RCC 7860 (cell line): ENCODE measurements at regions not wholly inside any gene's neighbourhood (a gene's known extent, or its start where the extent isn't known, plus 50 kb on each side); places are given as distances from the start of the nearest gene placed in this dataset.
A peak's percentile ranks its signal among the peaks of the same experiment; 100 is the strongest.

ENCODE experiments used
- DNase-seq: peaks from one replicate; pipeline ENCODE4 v3.0.0-alpha.2; 2015; ENCODE audit warnings: low spot score
- FAIRE-seq: peaks from 2 replicates; lab custom pipeline; 2012; peaks lifted over from hg19 to GRCh38; lab: Jason Lieb, UNC

DNA sequence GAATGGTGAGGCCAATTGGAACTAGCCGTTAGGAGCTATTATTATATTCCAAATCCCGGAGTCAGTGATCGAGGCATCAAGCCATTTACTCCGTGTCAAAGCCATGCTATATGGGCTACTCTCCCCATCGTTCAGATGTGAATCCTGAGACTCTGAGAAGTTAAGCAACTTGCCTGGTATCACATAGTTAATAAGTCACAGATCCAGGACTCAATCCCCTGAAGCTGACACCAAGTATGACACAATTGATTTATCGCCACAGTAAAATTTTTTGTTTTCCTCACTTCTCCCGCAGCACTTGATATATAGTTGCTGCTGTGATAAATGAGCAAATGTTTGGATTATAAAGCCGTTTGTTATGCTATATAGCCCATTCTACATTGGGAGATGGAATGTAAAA is 50.8 kb upstream of the TSHZ2 start:
- peak; percentile 91 for FAIRE-seq
- peak; percentile 74 for DNase-seq

DNA sequence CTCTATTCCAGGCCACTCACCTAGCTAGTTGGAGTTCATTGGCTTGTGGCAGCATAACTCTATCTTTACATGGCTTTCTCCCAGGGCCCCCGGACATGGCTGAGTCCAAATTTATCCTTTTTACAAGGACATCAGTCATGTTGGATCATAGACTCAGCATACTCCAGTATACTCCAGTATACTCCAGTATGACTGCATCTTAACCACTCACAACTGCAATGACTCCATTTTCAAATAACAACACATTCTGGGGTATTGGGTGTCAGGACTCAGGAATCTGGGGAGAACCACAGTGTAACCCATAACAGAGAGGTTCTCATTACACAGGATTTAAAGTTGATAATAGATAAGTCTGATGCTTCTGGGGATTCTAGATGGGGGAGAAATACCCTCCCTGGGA is 53.8 kb upstream of the TSHZ2 start:
- FAIRE-seq (no peak), DNase-seq (no peak)

DNA sequence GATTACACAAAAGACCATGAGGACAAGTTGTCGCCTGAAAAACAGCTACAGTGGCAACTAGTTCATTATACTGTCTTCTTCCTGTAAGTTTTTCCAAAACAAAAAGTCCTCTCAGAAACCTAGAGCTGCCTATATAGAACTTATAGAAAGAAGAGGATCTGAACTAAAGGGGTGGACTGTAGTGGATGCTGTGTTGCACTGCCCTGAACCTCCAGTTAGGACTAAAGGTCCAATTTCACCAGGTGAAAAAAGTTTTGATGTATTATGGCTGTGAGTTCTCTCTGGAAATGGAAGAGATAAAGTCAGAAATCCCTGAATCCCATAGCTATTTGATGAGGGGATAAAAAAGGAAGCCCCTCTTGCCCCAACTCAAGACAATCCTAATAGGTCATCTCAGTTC is 56.6 kb upstream of the TSHZ2 start:
- no peak for DNase-seq
- no peak for FAIRE-seq

DNA sequence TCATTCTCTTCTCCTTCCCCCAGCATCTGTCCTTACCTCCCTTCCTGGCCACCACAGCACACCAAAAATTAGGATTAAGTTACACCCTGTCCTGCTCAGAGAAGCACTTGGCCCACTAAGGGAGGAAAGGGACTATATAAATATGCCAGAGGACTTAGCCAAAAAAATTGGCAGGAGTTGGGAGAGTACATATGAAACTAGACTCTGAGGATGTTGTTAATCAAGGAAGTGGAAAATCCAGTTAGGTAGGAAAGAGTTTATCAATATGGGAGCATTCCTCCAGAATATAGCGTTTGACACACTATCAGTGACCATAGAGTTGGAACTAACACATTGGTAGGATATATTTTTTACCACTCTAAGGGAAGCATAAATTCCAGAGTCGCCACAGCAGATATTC is 57.3 kb upstream of the TSHZ2 start:
- no peak for DNase-seq
- no peak for FAIRE-seq

DNA sequence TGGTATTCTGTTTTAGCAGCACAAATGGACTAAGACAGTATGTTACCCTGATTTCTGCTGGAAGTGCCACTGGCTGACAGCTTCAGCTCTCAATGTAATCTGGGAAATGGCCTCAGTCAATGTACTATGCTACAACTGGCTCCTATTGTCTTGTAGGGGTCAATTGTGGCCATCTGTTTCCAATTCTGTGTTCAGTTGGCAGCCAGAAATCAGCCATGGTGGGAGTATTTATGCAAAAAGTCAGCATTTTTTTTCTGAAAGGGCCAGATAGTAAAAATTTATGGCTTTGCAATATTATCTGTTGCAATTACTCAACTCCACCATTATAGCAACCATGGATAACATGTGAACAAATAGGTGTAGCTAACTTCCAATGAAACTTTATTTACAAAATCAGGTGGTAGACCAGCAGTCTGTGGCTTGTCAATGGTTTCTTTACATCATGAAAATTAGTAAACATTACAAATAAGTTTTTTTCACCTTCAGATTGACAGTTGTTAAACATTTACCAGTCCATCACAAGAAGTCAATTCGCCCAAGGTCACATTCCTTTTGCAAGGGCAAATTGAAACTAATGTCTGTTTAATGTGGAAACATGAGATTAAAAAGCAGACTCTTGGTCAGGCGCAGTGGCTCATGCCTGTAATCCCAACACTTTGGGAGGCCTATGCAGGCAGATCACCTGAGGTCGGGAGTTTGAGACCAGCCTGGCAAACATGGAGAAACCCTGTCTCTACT is 58.3 kb upstream of the TSHZ2 start:
- FAIRE-seq (no peak), DNase-seq (no peak)

DNA sequence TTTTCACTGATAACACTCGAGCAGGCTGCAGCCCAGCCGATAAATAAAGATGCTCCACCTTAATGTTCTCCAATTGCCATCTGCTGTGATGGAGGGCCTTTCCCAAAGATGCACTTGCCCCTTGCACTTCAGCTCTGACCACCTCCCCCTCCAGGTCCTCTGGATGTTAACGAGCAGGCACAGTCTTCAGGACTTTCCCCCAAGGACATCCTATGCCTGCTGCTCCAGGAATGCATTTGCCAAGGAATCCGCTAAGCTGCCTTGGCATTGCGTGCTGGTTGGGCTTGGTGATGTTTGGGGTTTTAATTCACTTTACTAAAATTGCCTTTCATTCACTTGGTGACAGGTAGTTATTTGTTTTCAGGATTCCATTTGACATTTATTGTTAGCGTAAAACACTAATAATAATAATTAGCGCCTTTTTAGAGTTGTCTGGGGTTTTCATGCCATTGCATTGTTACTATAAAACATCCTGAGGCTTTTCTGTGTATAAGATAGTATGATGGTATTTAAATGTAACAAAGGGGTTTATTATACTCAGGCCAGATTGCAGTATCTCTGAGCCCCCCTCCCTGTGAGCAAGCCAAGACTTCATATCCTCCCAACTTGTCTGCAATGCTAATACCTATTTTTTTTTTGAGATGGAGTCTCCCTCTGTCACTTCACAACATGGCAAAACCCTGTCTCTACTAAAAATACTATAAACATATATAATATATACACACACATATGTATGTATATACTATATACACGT is 66.7 kb upstream of the TSHZ2 start:
- FAIRE-seq (no peak), DNase-seq (no peak)

DNA sequence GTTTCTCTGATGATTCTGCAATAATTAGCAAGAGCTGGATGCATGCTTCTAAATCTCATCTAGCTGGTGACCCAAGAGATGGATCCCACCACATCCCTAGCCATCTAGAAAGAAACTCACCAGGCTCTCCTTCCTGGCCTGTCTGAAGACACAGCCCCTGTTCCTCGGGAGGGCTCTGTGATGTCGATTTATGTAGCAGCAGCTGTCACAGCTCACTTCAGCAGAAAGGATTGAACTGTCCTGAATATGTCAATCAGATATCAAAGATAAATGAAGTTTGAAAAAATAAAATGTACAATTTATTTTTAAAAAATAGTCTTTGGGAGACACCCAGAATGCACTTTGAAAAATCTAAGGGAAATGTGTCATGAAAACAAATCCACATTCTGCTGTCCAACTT is 67.3 kb upstream of the TSHZ2 start:
- no peak for DNase-seq
- no peak for FAIRE-seq

DNA sequence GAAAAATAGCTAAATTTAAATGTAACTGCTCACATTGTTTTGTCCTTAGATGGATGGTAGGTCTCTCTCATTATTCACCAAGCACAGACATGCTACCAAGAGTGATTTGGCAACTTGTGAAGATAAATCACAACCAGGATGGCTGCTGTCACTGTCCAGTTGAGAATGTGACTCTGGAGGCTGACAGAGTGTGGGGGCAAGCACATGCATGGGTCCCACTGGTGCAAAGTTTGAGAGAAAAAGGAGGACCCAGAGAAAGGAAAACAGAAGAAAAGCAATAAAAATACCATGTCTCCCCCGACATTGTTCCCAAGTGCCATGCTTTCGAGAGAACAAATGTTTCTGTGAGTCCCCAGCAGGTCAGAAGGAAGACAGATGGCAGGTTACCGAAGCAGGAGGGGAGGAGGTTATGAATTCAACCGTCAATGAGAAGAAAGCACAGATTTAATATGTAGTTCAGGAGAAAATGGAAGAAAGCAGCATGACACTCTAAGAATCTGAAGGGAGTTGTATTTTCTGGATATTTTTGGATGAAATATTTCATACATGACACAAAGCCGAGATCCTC is 73.0 kb upstream of the TSHZ2 start:
- DNase-seq, result no peak
- FAIRE-seq, result no peak

DNA sequence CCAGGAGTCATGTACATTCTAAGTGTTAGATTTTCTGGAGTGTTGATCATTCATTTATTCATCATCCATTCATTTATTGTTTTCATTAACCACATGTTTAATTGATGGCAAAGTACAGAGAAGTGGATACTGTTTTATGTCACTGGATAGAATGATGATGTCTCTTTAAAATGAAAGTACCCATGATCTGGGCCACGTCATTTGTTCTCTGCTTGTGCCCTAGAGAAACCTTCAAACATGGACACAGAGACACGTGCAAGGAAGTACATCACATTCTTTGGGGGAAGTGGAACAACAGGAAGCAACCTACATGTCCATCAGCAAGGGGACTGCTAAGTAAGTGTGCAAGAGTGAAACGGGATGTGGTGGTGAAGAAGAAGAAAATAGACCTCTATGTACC is 75.8 kb upstream of the TSHZ2 start:
- FAIRE-seq (no peak), DNase-seq (no peak)

DNA sequence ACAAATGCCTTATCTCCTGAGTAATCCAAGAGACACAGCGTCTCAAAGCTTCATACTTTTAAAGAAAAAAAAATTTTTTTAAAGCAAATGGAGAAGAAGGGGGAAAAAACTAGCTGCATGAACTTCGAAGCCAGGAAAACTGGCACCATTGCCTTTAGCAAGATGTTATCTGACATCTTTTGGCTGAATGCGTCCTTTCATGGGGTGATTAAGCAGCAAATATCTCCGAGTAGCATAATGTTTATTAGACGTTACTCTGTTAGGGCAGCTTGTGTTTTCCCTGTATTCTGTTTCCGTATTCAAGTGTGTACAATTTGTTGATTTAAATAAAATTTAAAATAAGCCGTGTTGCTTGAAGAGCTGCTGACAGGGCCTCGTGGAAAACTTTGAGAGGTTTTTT is 76.5 kb upstream of the TSHZ2 start:
- DNase-seq (no peak), FAIRE-seq (no peak)

DNA sequence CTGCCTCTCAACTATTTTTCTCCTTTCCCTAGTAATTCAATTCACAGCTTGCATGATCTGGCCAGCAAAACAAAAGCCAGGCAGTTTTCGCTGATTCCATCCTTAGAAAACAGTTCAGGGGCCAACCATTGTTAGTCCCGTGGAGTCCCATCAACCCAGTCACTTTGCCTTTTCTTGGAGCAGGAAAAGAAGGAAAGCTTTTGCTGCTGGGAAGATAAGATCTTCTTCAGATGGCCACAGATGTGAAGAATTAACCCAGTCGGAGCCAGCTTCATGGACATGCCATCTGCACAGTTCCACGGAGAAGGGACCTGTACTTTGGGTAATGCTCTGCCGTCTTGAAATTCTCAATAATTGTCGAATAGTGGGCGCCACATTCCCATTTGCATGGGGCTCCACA is 76.9 kb upstream of the TSHZ2 start:
- FAIRE-seq, result no peak
- no peak for DNase-seq

DNA sequence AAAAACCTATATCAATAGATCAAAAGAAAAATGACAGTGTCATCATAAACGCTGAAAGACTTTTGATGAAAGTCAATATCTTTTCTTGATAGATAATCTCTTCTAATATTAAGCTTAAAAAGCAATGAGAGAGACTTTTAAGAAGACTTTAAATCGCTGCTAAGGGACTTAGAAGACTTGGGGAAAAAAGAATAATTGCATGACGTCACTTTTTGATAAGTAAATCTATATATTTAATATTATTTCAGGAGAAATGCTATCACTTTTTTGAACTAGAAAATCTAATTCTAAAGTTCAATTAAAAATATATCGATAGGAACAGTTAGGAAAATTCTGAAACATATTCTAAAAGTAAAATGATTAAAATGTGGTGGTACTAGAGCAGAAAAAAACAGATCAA is 78.7 kb upstream of the TSHZ2 start:
- DNase-seq (no peak), FAIRE-seq (peak; percentile 20)

DNA sequence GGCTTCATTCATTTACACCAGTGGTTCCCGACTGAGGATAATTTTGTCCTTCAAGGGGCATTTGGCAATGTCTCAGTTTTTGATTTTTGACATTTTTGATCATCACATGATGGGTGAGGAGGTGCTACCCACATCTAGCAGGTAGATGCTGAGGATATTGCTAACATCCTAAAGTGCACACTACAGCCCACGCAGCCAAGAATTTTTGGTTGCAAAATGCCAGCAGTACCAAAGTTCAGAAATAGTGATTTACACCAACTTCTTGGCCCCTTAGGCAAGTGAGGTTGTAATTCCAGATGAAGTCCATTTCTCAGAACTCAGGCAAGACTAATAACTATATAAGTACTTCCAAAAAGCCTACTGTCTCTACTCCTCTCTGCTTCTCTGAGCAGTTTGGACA is 80.1 kb upstream of the TSHZ2 start:
- DNase-seq (no peak), FAIRE-seq (no peak)

DNA sequence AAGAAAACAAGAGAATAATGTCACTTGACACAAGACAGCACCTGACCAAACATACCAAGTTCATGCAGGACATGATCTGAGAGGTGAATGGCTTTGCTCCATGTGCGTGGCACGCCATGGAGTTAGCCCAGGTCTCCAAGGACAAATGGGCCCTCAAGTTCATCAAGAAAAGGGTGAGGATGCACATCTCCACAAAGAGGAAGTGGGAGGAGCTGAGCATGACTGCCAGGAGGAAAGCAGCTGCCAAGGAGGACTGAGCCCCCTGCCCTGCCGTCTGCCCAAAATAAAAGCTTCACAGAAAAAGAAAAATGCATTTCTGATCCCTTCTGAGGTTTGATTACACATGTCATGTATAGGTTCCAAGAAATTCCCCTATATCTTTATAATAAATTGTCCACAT is 82.0 kb upstream of the TSHZ2 start:
- DNase-seq, result no peak
- FAIRE-seq, result no peak

DNA sequence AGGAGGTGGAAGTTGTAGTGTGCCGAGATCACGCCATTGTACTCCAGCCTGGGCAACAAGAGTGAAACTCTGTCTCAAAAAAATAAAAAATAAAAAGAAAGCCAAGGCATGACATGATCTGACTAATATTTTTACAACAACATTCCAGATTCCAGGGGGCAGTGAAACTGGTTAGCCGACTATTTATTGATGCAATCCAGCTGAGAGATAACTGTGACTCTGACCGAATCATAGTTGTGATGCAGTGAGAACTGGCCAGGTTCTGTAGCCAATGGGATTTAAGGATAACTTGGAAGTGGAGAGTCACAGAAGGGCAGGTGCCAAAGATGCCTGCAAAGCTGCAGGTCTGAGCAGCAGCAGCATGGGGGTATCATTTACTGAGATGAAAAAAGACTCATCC is 82.9 kb upstream of the TSHZ2 start:
- FAIRE-seq (no peak), DNase-seq (no peak)

DNA sequence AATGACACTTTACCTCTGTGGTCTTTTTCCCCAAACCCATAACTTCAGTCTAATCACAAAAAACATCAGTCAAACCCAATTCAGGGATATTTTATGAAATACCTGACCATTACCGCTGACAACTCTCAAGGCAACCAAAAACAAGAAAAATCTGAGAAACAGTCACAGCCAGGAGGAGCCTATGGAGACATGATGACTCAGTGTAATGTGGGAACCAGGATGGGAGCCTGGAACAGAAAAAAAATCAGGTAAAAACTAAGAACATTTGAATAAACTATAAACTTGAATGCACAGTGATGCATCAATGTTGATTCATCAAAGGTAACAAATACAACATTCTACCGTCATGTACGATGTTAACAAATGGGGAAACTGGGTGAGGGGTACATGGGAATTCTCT is 84.1 kb upstream of the TSHZ2 start:
- DNase-seq (no peak), FAIRE-seq (no peak)

DNA sequence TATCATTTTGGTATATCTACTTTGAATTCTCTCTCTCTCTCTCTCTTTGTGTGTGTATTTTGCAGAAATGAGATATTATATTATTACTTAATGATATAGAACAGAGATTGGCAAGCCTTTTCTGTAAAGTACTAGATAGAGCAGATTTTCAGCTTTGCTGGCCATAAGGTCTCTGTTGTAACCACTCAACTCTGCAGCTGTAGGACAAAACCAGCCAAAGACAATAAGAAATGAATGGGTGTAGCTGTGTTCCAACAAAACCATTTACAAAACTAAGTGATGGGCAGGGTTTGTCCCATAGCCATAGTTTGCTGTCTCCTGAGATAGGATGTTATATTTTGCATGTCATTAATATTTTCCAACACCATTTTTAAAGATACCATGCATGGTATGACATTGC is 91.2 kb upstream of the TSHZ2 start:
- DNase-seq (no peak), FAIRE-seq (no peak)

DNA sequence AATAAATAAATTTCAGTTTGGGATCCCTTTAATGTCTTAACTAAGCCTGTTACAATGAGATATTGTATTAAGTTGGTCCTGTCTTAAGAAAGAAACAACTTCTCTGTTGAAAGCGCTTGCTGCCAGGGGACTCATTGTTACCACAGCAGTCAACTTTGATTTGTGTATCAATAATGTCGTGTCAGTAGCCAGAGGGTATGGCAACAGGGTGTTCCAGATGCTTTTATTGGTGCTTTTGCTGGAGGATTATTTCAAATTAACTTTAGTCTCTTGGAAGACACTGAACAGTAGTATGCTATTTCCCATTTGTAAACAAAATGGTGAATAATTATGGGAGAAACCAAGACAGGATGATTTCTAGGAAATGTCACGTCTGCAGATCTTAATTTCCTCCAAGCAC is 91.9 kb upstream of the TSHZ2 start:
- DNase-seq, result no peak
- FAIRE-seq, result no peak

DNA sequence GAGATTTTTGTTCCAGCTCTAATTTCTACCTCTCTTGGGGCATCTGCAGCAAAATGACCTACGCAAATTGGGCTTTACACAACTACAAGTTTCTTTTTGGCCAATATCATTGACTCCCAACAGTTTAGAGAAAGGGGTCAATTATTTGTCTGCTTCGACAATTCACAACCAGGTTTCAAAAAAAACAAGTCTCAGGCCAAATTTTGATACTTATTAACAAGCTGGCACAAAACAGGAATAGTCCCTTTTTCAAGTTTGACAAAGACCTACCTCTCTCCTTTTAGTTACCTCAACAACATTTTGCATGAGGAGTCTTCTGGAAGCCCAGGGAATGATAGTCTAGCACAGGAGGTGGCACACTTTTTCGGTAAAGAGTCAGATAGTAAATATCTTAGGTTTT is 97.9 kb upstream of the TSHZ2 start:
- no peak for DNase-seq
- no peak for FAIRE-seq

DNA sequence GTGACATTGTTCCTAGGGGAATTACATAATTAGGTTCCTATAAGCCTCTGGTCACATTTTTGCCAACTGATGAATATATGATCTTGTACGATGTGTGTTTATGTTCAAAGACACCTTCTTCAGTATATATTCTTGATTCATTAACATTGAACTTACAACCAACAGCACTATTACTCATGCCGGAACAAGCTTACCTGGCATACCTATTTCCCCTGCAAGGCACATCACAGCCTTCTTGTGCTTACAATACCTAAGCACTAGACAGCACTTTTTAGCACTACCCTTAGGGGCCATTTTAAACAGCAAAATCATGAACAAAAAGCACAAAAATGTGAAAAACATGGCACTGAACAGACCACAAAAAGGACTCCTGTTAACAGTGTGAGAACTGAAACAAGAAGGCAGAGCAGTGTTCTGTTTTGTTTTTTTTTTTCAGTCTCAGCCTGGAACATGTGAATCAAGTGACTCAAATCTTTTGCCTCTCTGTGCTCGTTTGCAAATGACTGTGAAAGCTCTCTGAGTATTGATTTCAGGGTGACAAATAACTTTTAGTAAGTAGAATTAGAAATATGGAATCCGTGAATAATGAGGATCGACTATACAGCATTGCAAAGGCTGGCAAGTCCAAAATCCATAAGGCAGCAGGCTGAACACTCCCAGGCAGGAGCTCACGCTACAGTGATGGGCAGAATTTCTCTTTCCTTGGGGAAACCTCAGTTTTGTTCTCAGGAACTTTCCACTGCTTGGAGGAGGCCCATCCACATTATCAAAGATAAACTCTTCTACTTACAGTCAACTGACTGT is 102.3 kb upstream of the TSHZ2 start:
- FAIRE-seq, result no peak
- DNase-seq, result no peak

DNA sequence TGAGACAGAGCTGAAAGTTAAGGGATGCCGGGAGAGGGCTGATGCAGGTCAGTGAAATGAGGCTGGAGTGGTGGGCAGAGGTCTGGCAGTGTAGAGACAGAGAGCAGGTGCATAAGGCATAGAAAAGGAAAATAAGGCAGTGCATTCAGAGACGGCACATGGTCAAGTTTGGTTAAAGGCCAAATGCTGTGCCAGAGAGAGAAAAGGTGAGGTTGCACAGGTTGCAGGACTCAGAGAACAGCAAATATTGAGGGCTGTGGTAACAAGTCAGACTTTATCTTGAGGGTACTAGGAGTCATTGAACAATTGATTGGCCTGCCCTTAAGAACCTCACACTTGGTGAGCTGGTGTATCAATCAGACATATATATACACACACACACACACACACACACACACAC is 102.9 kb upstream of the TSHZ2 start:
- DNase-seq (no peak), FAIRE-seq (no peak)

DNA sequence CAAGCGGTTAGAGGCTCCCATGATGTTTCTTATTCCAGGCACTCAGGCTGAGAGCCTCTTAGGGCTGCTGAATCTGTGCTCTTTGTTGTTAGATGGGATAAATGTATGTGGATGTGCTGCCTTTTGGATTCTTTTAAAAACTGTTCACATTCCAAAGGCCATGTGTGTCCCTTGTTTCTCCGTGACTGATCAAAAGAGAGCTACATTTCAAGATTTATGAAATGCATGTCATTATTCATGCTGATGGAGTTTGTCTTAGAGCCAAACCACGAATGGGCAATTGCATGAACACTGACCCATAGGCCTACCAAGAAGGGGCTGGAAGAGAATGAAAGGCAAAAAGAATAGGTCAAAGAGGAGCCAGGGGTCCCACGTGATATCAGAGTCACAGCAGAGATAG is 104.9 kb upstream of the TSHZ2 start:
- FAIRE-seq, result no peak
- no peak for DNase-seq
